Skeletal muscle cell (primary cell): ENCODE measurements at regions not wholly inside any gene's neighbourhood (a gene's known extent, or its start where the extent isn't known, plus 50 kb on each side); places are given as distances from the start of the nearest gene placed in this dataset.
"Not testable (repeated sequence)": the region's sequence is repeated elsewhere in the genome, so short reads cannot be mapped to it uniquely, and the experiment has no call there.

Experiments
- DNase-seq: peaks from one replicate; pipeline ENCODE4 v3.0.0-alpha.2; 2010; ENCODE audit warnings: low read depth
- H3K4me3 ChIP-seq: 2 replicates; pipeline ENCODE4 v1.5.1; 2011; ENCODE audit warnings: low read depth, mild to moderate bottlenecking, control low read depth, low read length, moderate library complexity

GRCh38 chr18:1361936-1362335 lies 457.3 kb downstream of the ADCYAP1 start:
- no peak for DNase-seq
- H3K4me3 ChIP-seq = no peak overlapping the region

DNA sequence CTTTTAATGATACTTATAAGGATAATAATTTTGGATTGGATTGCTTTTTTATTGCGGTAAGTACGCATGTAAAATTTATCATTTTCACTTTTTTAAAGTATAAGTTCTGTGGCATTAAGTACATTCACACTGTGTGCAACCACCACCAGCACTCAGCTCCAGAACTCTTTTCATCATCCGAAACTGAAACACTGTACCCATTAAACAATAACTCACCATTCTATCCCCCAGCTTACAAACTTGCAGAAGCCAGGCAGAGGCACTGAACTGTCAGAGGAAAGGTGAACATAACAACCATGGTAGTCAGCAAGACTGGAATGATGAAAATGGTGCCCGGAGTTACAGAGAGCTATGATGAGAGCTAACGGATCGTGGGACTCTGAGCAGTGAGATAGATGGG lies 465.9 kb downstream of the ADCYAP1 start:
- no peak for DNase-seq
- H3K4me3 ChIP-seq = no peak overlapping the region

DNA sequence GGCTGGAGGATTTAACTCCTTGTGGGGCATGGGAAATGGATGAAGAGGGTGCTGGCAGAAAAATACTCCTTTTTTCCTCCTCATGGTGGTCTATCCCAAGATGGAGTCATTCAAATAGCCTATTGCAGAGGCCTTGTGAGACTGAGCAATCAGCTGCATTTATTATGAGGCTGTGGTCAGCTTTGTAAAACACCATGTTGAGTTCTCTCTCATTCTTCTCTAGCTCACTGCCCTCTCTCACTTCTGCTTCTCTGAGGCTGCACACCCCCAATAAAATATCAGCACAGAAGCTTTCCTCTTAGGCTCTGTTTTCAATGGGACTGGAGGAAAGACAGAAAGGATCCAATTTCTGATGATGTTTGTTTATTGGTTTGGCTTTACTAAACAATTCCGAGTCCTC lies 467.1 kb downstream of the ADCYAP1 start:
- no peak overlapping the region for H3K4me3 ChIP-seq

DNA sequence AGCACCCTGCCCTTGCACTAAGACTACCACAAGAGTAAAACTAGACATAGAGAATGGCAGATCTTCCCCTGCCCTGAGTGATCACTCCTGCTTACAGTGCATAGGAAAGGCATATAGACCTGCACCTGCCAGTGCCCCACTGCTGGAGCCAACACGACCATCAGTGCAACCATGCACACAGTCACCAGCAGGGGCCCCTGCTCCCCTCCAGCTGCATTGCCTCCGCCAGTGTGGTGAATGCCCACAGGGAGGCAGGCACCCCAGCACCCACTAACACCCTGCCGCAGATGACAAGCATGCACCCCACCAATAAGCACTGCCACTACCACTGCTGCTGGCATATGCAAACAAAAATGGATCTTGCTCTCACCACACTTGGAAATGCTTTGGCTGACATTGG lies 478.8 kb downstream of the ADCYAP1 start:
- no peak for DNase-seq
- no peak overlapping the region for H3K4me3 ChIP-seq

More for the DNA sequence above, 467.1 kb downstream of the ADCYAP1 start:
- DNase-seq = no peak

- not testable (repeated sequence) for H3K4me3 ChIP-seq, DNase-seq
Measured at GRCh38 chr18:1388468-1388867, 483.8 kb downstream of the ADCYAP1 start.

DNA sequence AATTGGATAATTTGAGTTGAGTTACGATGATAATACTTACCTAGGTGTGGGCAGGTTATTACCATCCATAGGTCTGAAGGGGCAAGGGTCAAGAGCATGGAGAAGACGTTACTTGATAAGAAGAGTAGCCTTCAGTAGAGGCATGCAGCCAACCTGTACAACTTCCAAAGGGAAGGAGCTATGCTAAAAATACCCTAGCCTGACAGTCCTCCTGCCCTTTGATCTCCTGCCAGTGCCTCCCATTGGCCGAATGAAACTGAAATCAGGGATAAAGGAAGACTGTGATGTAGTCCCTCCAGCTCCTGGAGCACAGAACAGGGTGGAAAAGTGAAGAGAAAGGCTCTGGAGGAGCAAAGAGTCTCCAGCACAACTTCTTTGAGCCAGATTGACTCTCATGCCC lies 487.4 kb downstream of the ADCYAP1 start:
- no peak for DNase-seq
- H3K4me3 ChIP-seq = no peak overlapping the region

DNA sequence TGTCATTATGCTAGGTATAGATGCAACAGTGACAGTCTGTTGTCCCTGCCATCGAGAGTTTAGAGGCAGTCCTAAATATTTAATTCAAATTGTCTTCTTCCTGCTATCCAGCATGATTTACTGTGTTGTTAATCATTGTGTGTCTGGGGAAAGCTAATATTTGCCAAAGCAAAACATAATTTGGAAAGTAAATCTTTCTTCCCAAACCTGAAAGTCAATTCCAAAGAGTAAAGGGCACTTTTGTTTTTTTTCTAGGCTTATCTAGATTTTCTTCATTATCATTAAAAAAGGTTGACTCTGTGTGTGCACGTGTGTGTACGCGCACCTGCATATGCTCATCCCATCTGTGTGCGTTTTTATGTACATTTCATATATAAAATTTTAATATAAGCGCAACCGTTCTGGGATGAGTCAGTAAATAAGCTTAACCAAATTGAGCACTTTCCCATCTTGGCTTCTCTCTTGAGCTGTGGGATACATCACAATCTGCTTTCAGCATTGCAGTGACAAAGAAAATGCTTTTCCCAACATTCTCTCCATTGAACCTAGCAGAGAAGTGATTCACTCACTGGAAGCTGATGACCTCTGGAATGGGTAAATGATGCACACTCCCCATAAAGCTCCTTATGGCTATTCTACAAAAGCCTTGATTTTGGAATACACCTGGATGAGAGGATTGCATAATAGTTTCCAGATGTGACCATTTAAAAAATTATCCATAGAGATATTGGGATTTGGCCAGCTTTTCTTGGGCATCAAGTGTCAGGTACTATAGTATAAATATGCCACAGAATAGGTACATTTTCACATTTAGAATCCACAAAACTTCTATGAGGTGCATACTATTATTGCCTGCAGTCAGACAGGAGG lies 488.4 kb downstream of the ADCYAP1 start:
- H3K4me3 ChIP-seq = no peak overlapping the region
- DNase-seq = no peak

GRCh38 chr18:1393929-1394328 lies 489.3 kb downstream of the ADCYAP1 start:
- no peak for DNase-seq
- H3K4me3 ChIP-seq = no peak overlapping the region

DNA sequence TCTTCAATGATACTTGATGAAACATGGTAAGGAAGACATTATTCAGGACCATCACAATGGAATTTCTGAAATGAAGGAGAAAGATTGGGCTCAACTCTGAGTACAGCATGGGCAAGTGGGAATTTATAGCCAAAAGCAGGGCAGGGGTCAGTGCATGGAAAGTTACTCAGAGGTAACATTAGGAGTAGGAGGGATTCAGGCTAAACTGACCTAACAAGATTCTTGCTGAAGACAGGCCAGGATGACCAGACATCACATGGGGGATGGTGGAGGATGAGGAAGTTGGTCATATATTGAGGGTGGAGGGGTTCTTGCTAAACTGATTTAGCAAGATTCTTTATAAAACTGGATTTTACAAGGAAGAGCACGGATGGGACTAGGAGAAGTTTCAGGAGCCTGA lies 489.8 kb downstream of the ADCYAP1 start:
- H3K4me3 ChIP-seq = no peak overlapping the region
- no peak for DNase-seq

GRCh38 chr18:1394966-1395365 lies 490.3 kb downstream of the ADCYAP1 start:
- H3K4me3 ChIP-seq = no peak overlapping the region
- DNase-seq = no peak

DNA sequence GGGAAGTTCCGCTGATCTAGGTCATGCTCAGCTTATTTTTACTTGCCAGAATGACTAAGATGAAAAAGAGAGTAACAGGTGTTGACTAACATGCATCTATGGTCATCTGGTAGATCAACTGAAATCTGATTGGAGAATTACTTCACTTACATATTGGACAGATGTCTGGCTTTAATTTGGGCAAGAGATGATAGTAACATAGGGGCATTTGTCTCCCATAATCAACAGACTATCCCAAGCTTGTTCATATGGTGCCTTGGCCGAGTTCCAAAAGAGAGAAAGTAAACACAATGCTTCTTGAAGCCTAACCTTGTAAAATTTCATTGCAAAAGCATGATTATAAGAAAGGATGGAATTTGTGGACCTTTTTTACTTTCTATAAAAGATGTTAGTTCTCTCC lies 503.7 kb downstream of the ADCYAP1 start:
- DNase-seq = no peak
- H3K4me3 ChIP-seq = no peak overlapping the region

GRCh38 chr18:1412655-1413322 lies 508.1 kb downstream of the ADCYAP1 start:
- no peak for DNase-seq

DNA sequence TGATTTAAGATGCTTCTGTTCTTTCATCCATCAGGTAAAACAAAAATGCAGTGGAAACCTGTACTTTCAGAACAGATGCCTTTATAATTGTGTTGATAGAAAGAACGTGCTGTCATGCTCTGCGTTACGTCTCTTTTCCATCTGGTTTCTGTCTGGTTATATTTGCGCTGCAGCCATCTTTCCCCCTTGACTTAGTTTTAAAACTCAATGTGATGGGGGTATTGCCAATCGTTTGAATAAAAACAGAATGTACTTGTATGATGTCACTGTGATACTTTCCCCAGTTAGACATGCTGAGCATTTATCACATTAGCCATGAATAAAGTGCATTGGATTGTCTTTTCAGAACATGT lies 508.6 kb downstream of the ADCYAP1 start:
- H3K4me3 ChIP-seq = no peak overlapping the region
- no peak for DNase-seq

More at GRCh38 chr18:1412655-1413322, 508.1 kb downstream of the ADCYAP1 start:
- H3K4me3 ChIP-seq = no peak overlapping the region

DNA sequence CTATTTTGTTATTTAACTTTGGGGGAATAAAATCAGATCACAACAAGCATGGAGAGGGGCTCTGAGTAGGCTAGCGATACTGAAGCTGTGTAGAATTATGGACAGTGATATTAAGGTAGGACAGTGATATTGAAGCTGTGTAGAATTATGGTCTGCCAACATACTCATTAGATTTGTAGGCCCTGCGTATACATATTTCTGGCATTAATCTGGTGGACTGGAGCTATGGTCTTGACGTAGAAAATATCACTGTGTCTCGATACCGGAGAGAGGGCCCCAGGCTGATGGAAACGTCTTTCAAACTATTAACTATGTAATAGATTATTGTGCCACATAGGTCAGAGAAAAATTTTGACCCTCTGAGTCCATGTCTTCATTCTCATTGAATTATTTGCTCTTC lies 511.4 kb downstream of the ADCYAP1 start:
- DNase-seq = no peak
- H3K4me3 ChIP-seq = no peak overlapping the region

DNA sequence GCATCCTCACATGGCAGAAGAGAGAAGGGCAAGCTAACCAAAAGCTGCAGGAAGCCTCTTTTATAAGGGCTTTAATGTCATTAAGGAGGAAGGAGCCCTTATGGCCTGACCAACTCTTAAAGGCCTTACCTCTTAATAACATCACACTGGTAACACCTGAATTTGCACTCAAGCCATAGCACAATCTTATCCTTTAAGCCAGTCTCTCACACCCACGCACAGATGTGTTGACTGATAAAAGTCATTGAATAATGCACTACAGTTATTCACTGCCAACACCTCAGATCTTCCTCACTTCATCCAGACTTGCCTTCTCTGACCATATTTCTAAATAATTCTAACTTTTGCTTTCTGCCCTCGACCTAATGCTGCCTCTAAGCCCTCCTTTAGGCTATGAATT lies 516.8 kb downstream of the ADCYAP1 start:
- no peak for DNase-seq
- no peak overlapping the region for H3K4me3 ChIP-seq

DNA sequence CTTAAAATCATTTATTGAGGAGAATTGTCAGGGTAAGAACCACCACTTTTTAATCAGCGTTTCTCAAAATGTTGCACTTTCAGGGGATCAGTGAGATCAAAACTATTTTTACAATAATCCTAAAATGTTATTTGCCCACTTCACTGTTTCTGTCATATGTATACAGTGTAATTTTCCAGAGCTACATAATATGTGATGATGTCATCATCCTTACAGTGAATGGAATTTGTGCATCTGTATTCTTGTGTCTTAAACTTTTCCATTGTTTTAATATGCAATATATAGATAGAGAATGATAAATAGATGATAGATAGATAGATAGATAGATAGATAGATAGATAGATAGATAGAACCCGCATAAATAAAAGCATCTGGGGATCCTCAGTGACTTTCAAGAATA lies 518.0 kb downstream of the ADCYAP1 start:
- no peak for DNase-seq

GRCh38 chr18:1425679-1426078 lies 521.0 kb downstream of the ADCYAP1 start:
- H3K4me3 ChIP-seq = no peak overlapping the region
- no peak for DNase-seq

More for the DNA sequence above, 518.0 kb downstream of the ADCYAP1 start:
- H3K4me3 ChIP-seq = no peak overlapping the region

GRCh38 chr18:1435487-1435886 lies 530.8 kb downstream of the ADCYAP1 start:
- no peak overlapping the region for H3K4me3 ChIP-seq
- no peak for DNase-seq

GRCh38 chr18:1436199-1436598 lies 531.5 kb downstream of the ADCYAP1 start:
- DNase-seq = no peak
- H3K4me3 ChIP-seq = no peak overlapping the region

GRCh38 chr18:1438458-1438910 lies 533.8 kb downstream of the ADCYAP1 start:
- no peak overlapping the region for H3K4me3 ChIP-seq
- DNase-seq = no peak

GRCh38 chr18:1438967-1439366 lies 534.3 kb downstream of the ADCYAP1 start:
- no peak overlapping the region for H3K4me3 ChIP-seq
- no peak for DNase-seq
